MCF 10A (cell line): ENCODE measurements at regions not wholly inside any gene's neighbourhood (a gene's known extent, or its start where the extent isn't known, plus 50 kb on each side); places are given as distances from the start of the nearest gene placed in this dataset.

Experiments
- BruUV-seq: library from RNA; stranded (reverse); fragments of 400-500 nt; replicated peaks from 2 replicates; lab custom pipeline; 2021; lab: Mats Ljungman, UMichigan
- CTCF ChIA-PET: fragments of 300-600 bp; sonication (Branson Sonifier 250); formaldehyde crosslinking; extraction: SDS; loops from one replicate; lab custom pipeline; 2021; ENCODE audit warnings: antibody characterized with exemption, inconsistent platforms; lab: Yijun Ruan, JAX
- POLR2A ChIA-PET: fragments of 300-600, 350-650 bp; sonication (Branson Sonifier 250); formaldehyde crosslinking; extraction: SDS; loops from one replicate; lab custom pipeline; 2020; ENCODE audit warnings: antibody characterized with exemption, inconsistent platforms; lab: Yijun Ruan, JAX
- DNase-seq: peaks from one replicate; pipeline ENCODE4 v3.0.0-alpha.2; 2018; ENCODE audit not compliant: unreplicated experiment
- H3K27ac Mint-ChIP-seq: one replicate; pipeline ENCODE4 v1.8.0; 2022; ENCODE audit warnings: mild to moderate bottlenecking, low read depth, mixed read lengths; ENCODE audit not compliant: unreplicated experiment
- H3K27me3 Mint-ChIP-seq: one replicate; pipeline ENCODE4 v1.8.0; 2022; ENCODE audit warnings: mixed read lengths; ENCODE audit not compliant: insufficient read depth, unreplicated experiment
- H3K36me3 Mint-ChIP-seq: one replicate; pipeline ENCODE4 v1.8.0; 2022; ENCODE audit warnings: mild to moderate bottlenecking, moderate library complexity, mixed read lengths; ENCODE audit not compliant: insufficient read depth, unreplicated experiment
- H3K4me1 Mint-ChIP-seq: one replicate; pipeline ENCODE4 v1.8.0; 2022; ENCODE audit warnings: mixed read lengths; ENCODE audit not compliant: insufficient read depth, unreplicated experiment
- H3K4me3 Mint-ChIP-seq: one replicate; pipeline ENCODE4 v1.8.0; 2022; ENCODE audit warnings: mild to moderate bottlenecking, moderate library complexity, mixed read lengths; ENCODE audit not compliant: unreplicated experiment
- H3K9me3 Mint-ChIP-seq: one replicate; pipeline ENCODE4 v1.8.0; 2022; ENCODE audit warnings: mixed read lengths; ENCODE audit not compliant: unreplicated experiment
- CTCF ChIP-seq: fragments of 200-600 bp; IDR thresholded peaks from one replicate; pipeline ENCODE4 v1.8.0; 2022; ENCODE audit warnings: antibody characterized with exemption, mild to moderate bottlenecking; ENCODE audit not compliant: unreplicated experiment
- intact Hi-C: fragments of 100-400 bp; cut with micrococcal nuclease; formaldehyde crosslinking; loops from 2 replicates; pipeline ENCODE4 v1.14.1; 2022

GRCh38 chr17:10894220-10894619 lies 56.3 kb upstream of the PIRT start:
- DNase-seq = no peak
- no peak overlapping the region for H3K27ac Mint-ChIP-seq
- H3K4me1 Mint-ChIP-seq = no peaks in the 10 kb centered on the region
- ChIA-PET CTCF (no interaction called here), POLR2A (no interaction called here)
- H3K4me3 Mint-ChIP-seq = no peak overlapping the region
- peaks cover 11% of the 10 kb centered on the region for H3K27me3 Mint-ChIP-seq
- TF ChIP-seq CTCF = no peak
- intact Hi-C loops = no loop called here
- no peaks in the 10 kb centered on the region for H3K36me3 Mint-ChIP-seq
- no TSS peak for BruUV-seq
- peaks cover 7% of the 10 kb centered on the region for H3K9me3 Mint-ChIP-seq

DNA sequence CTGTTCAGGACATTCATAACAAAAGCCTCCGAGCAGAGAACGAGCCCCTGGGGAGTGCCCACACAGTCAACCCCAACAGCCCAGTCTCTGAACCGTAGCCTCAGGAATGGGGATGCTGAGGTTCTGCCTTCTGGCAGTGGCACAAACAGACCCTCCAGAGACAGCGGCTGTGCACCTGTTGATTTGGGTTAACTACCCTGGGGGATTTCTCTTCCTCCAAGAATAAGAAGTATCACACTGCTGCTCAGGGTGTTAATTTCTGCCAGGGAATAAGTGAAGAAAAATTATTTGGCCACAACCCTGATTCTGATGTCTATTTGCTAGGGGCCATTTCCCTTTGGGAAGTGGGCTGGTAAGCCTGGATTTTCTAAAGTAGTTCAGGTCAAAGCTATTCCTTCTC lies 51.0 kb upstream of the PIRT start:
- Mint-ChIP-seq H3K4me3 (no peak overlapping the region), H3K27ac (no peak overlapping the region), H3K4me1 (no peaks in the 10 kb centered on the region), H3K27me3 (peaks cover 11% of the 10 kb centered on the region), H3K9me3 (peaks cover 7% of the 10 kb centered on the region), H3K36me3 (no peaks in the 10 kb centered on the region)
- no TSS peak for BruUV-seq
- ChIA-PET CTCF (interaction anchor here (1.7 to 2.4 kb wide), 2 partner anchors 12 to 256 kb away, joined by 4 to 14 read pairs; no protein-coding TSS in a partner anchor), POLR2A (no interaction called here)
- no peak for DNase-seq
- TF ChIP-seq CTCF = no peak
- intact Hi-C loops = no loop called here
